Immature natural killer cell (primary cell): ENCODE measurements at regions not wholly inside any gene's neighbourhood (a gene's known extent, or its start where the extent isn't known, plus 50 kb on each side); places are given as distances from the start of the nearest gene placed in this dataset.

ENCODE experiments used
- DNase-seq, 3 donors: peaks; one replicate each; pipeline ENCODE4 v3.0.0; 2022; ENCODE audit warnings: mixed read lengths in 1 of 3
- H3K27ac Mint-ChIP-seq, 6 donors: one replicate each; pipeline ENCODE4 v1.8.0; 2020; ENCODE audit warnings: mixed read lengths in 6 of 6, mild to moderate bottlenecking in 5 of 6, inconsistent platforms in 4 of 6, moderate library complexity in 3 of 6
- H3K27me3 Mint-ChIP-seq, 3 donors: one replicate each; pipeline ENCODE4 v1.8.0; 2020 to 2021; ENCODE audit warnings: low read depth in 3 of 3, mild to moderate bottlenecking in 3 of 3, mixed read lengths in 3 of 3, moderate library complexity in 3 of 3, inconsistent platforms in 1 of 3
- H3K36me3 Mint-ChIP-seq, 3 donors: one replicate each; pipeline ENCODE4 v1.8.0; 2020; ENCODE audit warnings: mixed read lengths in 3 of 3, inconsistent platforms in 2 of 3, mild to moderate bottlenecking in 2 of 3
- H3K4me1 Mint-ChIP-seq, 2 donors: one replicate each; pipeline ENCODE4 v1.8.0; 2020; ENCODE audit warnings: inconsistent platforms in 2 of 2, mild to moderate bottlenecking in 2 of 2, mixed read lengths in 2 of 2, moderate library complexity in 1 of 2
- H3K4me3 Mint-ChIP-seq, 5 donors: one replicate each; pipeline ENCODE4 v1.8.0; 2020; ENCODE audit warnings: mild to moderate bottlenecking in 5 of 5, mixed read lengths in 5 of 5, inconsistent platforms in 3 of 5, moderate library complexity in 3 of 5
- H3K9me3 Mint-ChIP-seq, 6 donors: one replicate each; pipeline ENCODE4 v1.8.0; 2020; ENCODE audit warnings: mild to moderate bottlenecking in 6 of 6, mixed read lengths in 6 of 6, inconsistent platforms in 4 of 6, moderate library complexity in 3 of 6

- no peaks in the 10 kb centered on the region for H3K4me1 Mint-ChIP-seq
- no peaks in the 10 kb centered on the region for H3K9me3 Mint-ChIP-seq
- DNase-seq = no peak
- H3K27ac Mint-ChIP-seq = no peak overlapping the region
- peaks cover 0 to 2% (median 2%) of the 10 kb centered on the region in 3 donors for H3K27me3 Mint-ChIP-seq
- no peak overlapping the region for H3K4me3 Mint-ChIP-seq
- no peaks in the 10 kb centered on the region for H3K36me3 Mint-ChIP-seq
Observed at GRCh38 chr22:48347311-48347710, 1480.4 kb downstream of the BRD1 start.

GRCh38 chr22:48346911-48347310 is 1480.8 kb downstream of the BRD1 start:
- no peak for DNase-seq
- Mint-ChIP-seq H3K4me3 (no peak overlapping the region), H3K27ac (no peak overlapping the region), H3K4me1 (no peaks in the 10 kb centered on the region), H3K36me3 (no peaks in the 10 kb centered on the region), H3K27me3 (peaks cover 0 to 2% (median 2%) of the 10 kb centered on the region in 3 donors), H3K9me3 (no peaks in the 10 kb centered on the region)

DNA sequence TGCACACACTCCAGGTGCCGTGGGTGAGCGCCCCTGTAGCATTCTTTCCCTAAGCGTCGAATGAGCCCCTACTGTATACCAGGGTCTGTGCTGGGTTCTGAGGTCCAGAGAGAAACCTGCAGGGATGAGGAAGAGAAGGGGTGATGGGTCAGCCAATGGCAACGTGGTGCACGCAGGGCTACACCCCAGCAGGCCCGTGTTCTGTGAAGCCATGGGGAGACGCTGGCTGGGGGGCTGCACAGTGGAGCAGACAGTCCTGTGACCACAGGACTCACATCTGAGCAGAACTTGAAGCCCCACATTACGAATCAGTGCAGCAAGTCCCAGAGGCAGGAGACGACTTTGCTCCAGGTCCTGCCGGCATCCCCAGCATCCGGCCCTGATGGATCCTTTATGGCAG is 1481.4 kb downstream of the BRD1 start:
- H3K4me1 Mint-ChIP-seq = no peaks in the 10 kb centered on the region
- H3K27me3 Mint-ChIP-seq = peaks cover 3 to 7% (median 5%) of the 10 kb centered on the region in 3 donors
- H3K9me3 Mint-ChIP-seq = no peaks in the 10 kb centered on the region
- no peak overlapping the region for H3K27ac Mint-ChIP-seq
- H3K36me3 Mint-ChIP-seq = no peaks in the 10 kb centered on the region
- no peak for DNase-seq
- no peak overlapping the region for H3K4me3 Mint-ChIP-seq

DNA sequence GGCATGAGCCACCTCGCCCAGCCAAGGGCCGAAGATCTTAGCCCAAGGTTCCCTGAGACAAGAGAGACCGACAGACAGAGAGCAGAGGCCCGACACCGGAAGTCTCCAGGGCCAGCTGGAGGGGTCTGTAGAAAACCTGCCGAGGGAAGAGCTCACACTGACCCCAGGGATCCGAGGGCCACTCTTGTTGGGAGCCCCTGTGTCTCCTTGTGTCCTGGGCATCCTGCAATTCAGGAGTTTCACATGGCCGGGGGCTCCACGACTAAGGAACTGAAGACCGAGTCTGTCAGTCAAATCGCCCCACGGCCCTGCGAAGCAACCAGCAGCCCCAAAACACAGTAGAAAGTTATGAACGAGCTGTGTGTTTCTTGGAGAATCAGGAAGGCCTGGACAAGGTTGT is 1482.0 kb downstream of the BRD1 start:
- no peak overlapping the region for H3K4me3 Mint-ChIP-seq
- H3K27ac Mint-ChIP-seq = no peak overlapping the region

GRCh38 chr22:48343461-48343860 is 1484.2 kb downstream of the BRD1 start:
- Mint-ChIP-seq H3K4me1 (no peaks in the 10 kb centered on the region), H3K27ac (no peak overlapping the region), H3K4me3 (no peak overlapping the region), H3K27me3 (peaks cover 3 to 8% (median 4%) of the 10 kb centered on the region in 3 donors), H3K9me3 (no peaks in the 10 kb centered on the region), H3K36me3 (no peaks in the 10 kb centered on the region)
- no peak for DNase-seq

More for the DNA sequence above, 1482.0 kb downstream of the BRD1 start:
- no peak for DNase-seq
- Mint-ChIP-seq H3K4me1 (no peaks in the 10 kb centered on the region), H3K36me3 (no peaks in the 10 kb centered on the region), H3K27me3 (peaks cover 3 to 8% (median 4%) of the 10 kb centered on the region in 3 donors), H3K9me3 (no peaks in the 10 kb centered on the region)

DNA sequence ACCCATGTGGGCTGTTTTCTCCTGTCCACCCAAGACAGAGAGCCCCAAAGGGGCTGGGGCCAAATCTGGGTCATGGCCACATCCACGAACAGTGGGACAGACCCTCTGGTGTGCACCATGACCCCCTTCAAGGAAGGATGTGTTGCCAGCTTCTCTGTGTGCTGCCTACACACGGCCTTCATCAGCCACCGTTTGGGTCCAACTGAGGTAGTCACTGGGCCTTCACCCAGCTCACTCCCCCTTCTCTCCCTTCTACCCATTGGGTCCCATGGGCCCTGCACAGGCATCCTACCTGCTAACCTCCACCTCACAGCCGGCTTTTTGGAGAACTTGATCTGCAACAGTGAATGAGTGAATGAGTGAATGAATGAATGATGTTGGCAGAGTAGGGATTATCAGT is 1484.9 kb downstream of the BRD1 start:
- H3K4me3 Mint-ChIP-seq = no peak overlapping the region
- no peaks in the 10 kb centered on the region for H3K36me3 Mint-ChIP-seq
- H3K4me1 Mint-ChIP-seq = no peaks in the 10 kb centered on the region
- no peak overlapping the region for H3K27ac Mint-ChIP-seq
- peaks cover 5 to 10% (median 6%) of the 10 kb centered on the region in 3 donors for H3K27me3 Mint-ChIP-seq
- no peaks in the 10 kb centered on the region for H3K9me3 Mint-ChIP-seq
- DNase-seq = no peak

- Mint-ChIP-seq H3K36me3 (no peaks in the 10 kb centered on the region), H3K9me3 (no peaks in the 10 kb centered on the region), H3K27ac (no peak overlapping the region), H3K27me3 (peaks cover 6 to 16% (median 8%) of the 10 kb centered on the region in 3 donors), H3K4me1 (no peaks in the 10 kb centered on the region), H3K4me3 (no peak overlapping the region)
- no peak for DNase-seq
Observed at GRCh38 chr22:48342016-48342415, 1485.7 kb downstream of the BRD1 start.

GRCh38 chr22:48340727-48341709 is 1486.7 kb downstream of the BRD1 start:
- H3K4me3 Mint-ChIP-seq = peak overlapping the region in 1 of 5 donors; percentile 10
- peaks cover 6 to 16% (median 14%) of the 10 kb centered on the region in 3 donors for H3K27me3 Mint-ChIP-seq
- H3K4me1 Mint-ChIP-seq = no peaks in the 10 kb centered on the region
- no peak overlapping the region for H3K27ac Mint-ChIP-seq
- H3K36me3 Mint-ChIP-seq = no peaks in the 10 kb centered on the region
- H3K9me3 Mint-ChIP-seq = no peaks in the 10 kb centered on the region
- DNase-seq = no peak

DNA sequence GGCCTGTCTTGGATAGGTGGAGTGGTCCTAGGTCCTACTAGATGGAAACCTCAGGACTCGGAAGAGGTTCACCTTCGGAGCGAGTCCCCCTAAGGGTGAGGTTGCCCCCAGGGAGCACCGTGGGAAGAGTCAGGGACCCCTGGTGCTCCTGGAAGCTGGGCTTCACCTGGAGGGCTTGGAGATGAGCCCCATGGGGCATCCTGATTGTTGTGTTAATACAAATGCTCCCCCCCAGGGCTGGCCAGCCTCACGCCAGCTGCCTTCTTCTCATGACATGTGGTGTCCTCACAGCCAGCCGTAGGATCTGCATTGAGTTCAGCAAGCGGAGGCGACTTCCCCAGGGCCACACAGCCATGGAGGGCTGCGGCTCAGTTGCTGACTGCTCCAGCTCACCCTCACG is 1487.5 kb downstream of the BRD1 start:
- Mint-ChIP-seq H3K9me3 (no peaks in the 10 kb centered on the region), H3K27ac (no peak overlapping the region), H3K4me3 (no peak overlapping the region), H3K27me3 (peaks cover 6 to 16% (median 14%) of the 10 kb centered on the region in 3 donors), H3K4me1 (no peaks in the 10 kb centered on the region), H3K36me3 (no peaks in the 10 kb centered on the region)
- no peak for DNase-seq

DNA sequence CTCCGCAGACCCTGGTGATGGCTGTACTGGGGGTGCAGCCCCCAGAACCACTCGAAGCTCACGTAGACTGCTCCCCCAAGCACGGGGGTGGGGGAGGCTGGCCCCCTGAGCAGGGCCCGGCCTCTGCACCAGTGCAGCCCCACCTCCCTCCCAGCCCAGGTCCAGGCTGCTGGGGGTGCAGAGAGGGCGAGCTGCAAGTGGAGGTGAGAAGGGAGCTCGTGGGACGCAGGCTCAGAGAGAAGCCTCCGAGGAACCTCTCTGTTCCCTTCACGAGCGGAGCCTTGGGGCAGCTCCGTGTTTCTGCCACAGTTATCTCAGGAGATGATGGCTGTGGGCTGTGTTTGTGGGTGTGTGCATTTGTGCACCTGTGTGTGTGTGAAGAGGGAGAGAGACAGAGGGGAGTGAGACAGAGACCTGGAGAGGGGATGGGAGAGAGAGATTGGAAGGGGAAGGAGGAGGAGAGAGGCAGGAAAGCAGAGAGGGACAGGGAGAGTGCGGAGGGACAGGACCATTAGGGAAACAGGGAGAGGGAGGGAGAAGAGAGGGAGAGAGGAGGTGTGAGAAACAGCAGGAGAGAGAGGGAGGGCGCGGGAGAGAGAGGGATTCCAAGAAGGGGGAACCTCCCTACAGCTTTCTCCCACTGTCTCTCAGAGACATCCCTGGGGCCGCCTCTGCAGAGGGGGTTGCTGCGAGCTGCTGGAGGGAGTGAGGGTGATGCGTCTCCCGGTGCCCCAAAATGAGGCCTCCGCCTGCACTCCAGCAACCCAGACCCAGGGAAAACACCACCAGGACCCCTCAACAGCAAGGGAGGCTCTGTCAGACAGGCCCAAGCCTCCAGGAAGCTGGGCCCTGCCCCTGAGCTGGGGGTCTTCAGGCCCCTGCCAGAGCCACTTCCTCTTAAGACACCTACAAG is 1488.6 kb downstream of the BRD1 start:
- DNase-seq = no peak
- Mint-ChIP-seq H3K4me3 (no peak overlapping the region), H3K27me3 (peaks cover 6 to 16% (median 14%) of the 10 kb centered on the region in 3 donors), H3K27ac (no peak overlapping the region), H3K36me3 (no peaks in the 10 kb centered on the region), H3K9me3 (no peaks in the 10 kb centered on the region), H3K4me1 (no peaks in the 10 kb centered on the region)

GRCh38 chr22:48337957-48338792 is 1489.5 kb downstream of the BRD1 start:
- Mint-ChIP-seq H3K36me3 (no peaks in the 10 kb centered on the region), H3K27me3 (peaks cover 6 to 16% (median 14%) of the 10 kb centered on the region in 3 donors), H3K9me3 (no peaks in the 10 kb centered on the region), H3K4me3 (no peak overlapping the region), H3K4me1 (no peaks in the 10 kb centered on the region), H3K27ac (peak overlapping the region in 1 of 6 donors; percentile 73)
- no peak for DNase-seq

DNA sequence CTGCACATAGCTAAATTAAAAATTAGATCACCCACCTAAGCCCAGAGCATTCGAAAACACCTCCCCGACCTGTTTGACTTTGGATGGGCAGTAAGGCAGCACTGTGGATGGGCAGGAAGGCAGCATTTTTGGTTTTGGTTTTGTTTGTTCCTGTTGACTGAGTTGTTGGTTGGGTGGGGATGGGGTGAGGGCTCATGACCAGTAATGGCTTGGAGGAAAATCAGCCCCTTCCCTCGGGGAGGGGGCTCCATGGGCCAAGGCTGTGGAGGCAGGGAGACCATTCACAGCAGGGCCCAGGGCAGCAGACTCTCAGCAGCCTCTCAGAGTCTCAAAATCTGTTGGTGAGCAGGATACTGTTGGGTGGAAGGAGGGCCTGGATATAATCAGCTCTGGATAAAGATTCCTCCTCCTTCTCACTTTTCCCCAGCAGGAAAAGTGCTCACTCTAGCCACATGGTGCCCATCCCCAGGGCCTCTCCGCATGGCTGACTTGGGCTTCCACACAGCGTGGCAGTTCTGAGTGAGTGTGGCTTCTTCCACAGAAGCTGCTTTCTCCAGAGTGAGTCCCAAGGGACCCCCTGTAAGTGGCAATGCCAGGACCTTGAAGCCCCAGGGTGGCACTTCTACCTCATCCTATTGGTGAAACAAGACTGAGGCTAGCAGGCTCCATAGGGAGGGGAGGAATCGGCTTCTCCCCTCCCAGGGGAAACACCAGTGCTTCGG is 1491.2 kb downstream of the BRD1 start:
- H3K27me3 Mint-ChIP-seq = peaks cover 9 to 13% (median 12%) of the 10 kb centered on the region in 3 donors
- no peaks in the 10 kb centered on the region for H3K9me3 Mint-ChIP-seq
- H3K4me1 Mint-ChIP-seq = no peaks in the 10 kb centered on the region
- no peak overlapping the region for H3K27ac Mint-ChIP-seq
- DNase-seq = no peak
- H3K4me3 Mint-ChIP-seq = no peak overlapping the region
- no peaks in the 10 kb centered on the region for H3K36me3 Mint-ChIP-seq
